ENCODE measurements at regions not wholly inside any gene's neighbourhood (a gene's known extent, or its start where the extent isn't known, plus 50 kb on each side); places are given as distances from the start of the nearest gene placed in this dataset.

- TF ChIP-seq CTCF (IDR thresholded peaks at IDR 0.05) (no peak), CBFB (CRISPR knock-in tag; IDR thresholded peaks at IDR 0.05; ENCODE audit: low read depth) (no peak)
These were observed 748.0 kb upstream of the CTNND2 start for GRCh38 chr5:12652201-12652600.

Data from WTC11 (cell line).